Astrocyte (in vitro differentiated cells and primary cell): ENCODE measurements at regions not wholly inside any gene's neighbourhood (a gene's known extent, or its start where the extent isn't known, plus 50 kb on each side); places are given as distances from the start of the nearest gene placed in this dataset.

Experiments used
- CTCF ChIP-seq: IDR thresholded peaks from 2 replicates; pipeline ENCODE4 v1.5.1; 2011; ENCODE audit warnings: low read depth, mild to moderate bottlenecking, inconsistent platforms, low read length, moderate library complexity; ENCODE audit not compliant: insufficient read depth
- EZH2 ChIP-seq: IDR thresholded peaks from 2 replicates; pipeline ENCODE4 v1.6.1; 2012; ENCODE audit warnings: mild to moderate bottlenecking, low read length, inconsistent platforms; ENCODE audit not compliant: insufficient read depth

- TF ChIP-seq CTCF (no peak), EZH2 (no peak)
Measured at GRCh38 chr5:11898-12297, 80.1 kb upstream of the PLEKHG4B start.
